Fibroblast of the aortic adventitia (primary cell): ENCODE measurements at regions not wholly inside any gene's neighbourhood (a gene's known extent, or its start where the extent isn't known, plus 50 kb on each side); places are given as distances from the start of the nearest gene placed in this dataset.

ENCODE experiments used
- DNase-seq: peaks from one replicate; pipeline ENCODE4 v3.0.0-alpha.2; 2010; ENCODE audit warnings: low read depth
- H3K4me3 ChIP-seq: 2 replicates; pipeline ENCODE4 v1.5.1; 2011; ENCODE audit warnings: low read depth, mild to moderate bottlenecking, control low read depth, low read length, moderate library complexity
- TF ChIP-seq, protein P1 (sequence below): IDR thresholded peaks from 2 replicates; pipeline ENCODE4 v1.5.1; 2011; ENCODE audit warnings: mild to moderate bottlenecking, low read length, control low read depth, inconsistent platforms; ENCODE audit not compliant: insufficient read depth

DNA sequence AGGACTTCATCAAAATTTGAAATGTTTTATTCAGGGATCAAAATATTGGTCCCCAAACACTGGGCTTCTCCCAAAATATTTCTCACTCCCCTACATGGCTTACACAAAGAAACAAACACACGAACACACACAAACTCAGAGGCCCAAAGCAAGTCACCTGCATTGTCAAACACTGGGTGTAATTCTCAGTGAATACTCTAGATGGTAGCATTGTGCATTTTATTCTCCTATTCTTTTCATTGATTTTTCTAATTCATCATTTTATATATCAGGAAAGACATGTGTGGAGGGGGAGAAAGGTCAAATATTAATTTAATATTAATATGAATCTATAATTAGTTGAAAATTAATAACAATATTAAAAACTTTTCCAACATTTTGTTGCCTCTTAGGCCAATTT lies 72.3 kb upstream of the TNMD start:
- no peak overlapping the region for H3K4me3 ChIP-seq
- DNase-seq: peak; percentile 19
- TF ChIP-seq, protein P1, sequence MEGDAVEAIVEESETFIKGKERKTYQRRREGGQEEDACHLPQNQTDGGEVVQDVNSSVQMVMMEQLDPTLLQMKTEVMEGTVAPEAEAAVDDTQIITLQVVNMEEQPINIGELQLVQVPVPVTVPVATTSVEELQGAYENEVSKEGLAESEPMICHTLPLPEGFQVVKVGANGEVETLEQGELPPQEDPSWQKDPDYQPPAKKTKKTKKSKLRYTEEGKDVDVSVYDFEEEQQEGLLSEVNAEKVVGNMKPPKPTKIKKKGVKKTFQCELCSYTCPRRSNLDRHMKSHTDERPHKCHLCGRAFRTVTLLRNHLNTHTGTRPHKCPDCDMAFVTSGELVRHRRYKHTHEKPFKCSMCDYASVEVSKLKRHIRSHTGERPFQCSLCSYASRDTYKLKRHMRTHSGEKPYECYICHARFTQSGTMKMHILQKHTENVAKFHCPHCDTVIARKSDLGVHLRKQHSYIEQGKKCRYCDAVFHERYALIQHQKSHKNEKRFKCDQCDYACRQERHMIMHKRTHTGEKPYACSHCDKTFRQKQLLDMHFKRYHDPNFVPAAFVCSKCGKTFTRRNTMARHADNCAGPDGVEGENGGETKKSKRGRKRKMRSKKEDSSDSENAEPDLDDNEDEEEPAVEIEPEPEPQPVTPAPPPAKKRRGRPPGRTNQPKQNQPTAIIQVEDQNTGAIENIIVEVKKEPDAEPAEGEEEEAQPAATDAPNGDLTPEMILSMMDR: peak; percentile 66

DNA sequence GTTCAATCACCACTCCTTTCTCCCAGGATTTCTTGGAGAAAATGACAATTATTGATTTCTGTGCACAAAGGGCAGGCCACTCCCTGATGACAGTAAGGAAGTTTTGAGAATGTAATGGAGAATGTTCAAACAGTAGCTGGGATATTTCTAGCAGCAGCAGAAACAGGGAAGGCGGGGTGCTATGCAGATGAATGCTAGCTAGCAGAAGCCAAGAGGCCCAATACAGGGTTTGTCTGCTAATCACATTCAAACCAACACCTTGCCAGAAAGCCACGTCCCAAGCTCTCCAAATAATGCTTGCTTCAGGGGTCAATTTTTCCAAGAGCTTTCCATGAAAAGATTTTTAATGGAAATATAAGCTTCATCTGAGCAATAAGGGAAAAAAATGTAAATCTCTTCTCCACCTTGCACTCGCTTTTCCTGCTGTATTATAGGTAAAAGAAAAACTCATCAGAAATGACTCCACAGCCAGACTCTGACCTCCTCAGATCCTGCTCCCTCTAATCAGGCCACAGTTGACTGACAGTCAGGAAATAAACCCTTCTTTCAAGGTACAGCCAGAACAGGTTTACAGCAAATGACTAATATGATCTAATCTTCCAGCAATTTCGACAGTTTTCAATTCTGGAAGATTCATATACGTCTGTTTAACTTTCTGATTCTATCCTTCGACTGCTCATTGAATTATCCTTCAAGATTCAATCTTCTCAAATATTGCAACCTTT lies 84.7 kb upstream of the PCDH19 start:
- DNase-seq: no peak
- TF ChIP-seq, protein P1: no peak

DNA sequence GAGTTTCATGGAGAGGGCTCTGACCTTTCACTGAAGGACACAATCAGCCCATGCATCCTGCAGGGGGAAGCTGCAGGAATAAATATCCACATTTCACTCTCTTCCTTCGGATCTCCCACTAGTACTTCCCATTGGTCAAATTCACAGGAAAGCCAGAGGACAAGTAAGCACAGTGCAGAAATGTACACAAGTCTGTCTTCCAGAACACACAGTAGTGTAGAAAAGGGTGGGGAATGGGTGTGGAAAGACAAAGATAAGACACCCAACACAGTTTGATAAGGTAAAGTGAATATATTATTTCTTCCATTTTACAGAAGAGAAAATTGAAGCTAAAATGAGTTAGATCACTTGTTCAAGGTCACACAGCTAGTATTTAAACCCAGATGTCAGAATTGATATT lies 81.1 kb upstream of the PCDH19 start:
- no peak for DNase-seq
- no peak overlapping the region for H3K4me3 ChIP-seq
- TF ChIP-seq, protein P1: no peak

More for the DNA sequence above, 84.7 kb upstream of the PCDH19 start:
- no peak overlapping the region for H3K4me3 ChIP-seq

DNA sequence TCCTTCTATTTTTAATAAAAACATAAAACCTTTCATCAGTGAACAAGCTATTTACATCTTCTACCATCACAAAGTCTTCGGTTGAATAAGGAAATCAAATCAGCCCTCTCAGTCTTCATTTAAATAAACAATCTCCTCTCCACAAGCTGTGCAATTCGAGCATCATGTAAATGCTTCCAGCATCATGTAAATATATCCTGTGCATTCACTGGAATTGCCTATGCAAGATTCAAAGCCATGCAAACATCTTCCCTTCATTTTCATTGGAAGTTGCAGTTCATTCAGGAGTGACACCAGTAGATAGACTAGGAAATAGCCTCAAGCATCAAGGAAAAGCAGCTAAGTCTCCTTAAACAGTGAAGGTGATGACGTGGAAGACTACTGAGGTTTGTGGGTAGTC lies 77.7 kb upstream of the PCDH19 start:
- DNase-seq: no peak
- TF ChIP-seq, protein P1: no peak
- no peak overlapping the region for H3K4me3 ChIP-seq

DNA sequence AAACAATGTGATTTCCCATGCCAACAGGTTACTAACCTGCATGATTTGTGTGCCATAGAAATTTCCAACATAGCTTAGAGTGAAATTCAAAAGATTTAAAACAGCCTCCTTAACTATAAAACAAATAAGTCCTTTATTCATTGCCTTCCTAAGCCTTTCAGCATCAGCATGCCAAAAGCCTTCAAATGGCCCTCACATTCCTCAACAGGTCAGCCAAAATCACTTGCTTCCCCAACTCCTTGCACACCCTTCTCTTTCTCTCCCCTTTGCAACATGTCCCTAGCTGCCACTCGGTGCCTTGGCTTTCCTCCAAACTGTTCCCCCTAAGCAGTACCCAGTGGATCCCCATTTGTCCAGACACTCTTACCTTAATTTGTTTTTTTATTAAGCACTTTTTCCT lies 74.9 kb upstream of the PCDH19 start:
- DNase-seq: no peak
- H3K4me3 ChIP-seq: no peak overlapping the region
- TF ChIP-seq, protein P1: no peak

DNA sequence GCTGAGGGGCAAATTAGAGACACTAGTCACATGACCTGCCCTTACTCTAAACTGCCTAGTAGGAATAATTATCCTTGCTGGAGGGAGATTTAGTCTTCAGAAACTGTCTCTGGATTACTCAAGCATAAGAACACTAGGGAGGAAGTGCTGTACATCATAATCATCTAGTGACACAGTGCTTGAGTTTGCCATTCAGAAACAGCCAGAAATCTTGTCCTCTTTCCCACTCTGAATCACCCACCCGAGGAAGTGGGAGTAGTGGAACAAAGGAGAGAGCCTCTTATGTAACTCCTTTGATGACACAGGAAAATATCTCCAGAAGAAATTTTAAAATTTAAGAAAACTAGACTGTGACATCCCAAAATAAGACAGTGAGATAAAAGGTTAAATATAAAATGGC lies 69.3 kb upstream of the PCDH19 start:
- no peak for DNase-seq
- no peak overlapping the region for H3K4me3 ChIP-seq
- TF ChIP-seq, protein P1: no peak

DNA sequence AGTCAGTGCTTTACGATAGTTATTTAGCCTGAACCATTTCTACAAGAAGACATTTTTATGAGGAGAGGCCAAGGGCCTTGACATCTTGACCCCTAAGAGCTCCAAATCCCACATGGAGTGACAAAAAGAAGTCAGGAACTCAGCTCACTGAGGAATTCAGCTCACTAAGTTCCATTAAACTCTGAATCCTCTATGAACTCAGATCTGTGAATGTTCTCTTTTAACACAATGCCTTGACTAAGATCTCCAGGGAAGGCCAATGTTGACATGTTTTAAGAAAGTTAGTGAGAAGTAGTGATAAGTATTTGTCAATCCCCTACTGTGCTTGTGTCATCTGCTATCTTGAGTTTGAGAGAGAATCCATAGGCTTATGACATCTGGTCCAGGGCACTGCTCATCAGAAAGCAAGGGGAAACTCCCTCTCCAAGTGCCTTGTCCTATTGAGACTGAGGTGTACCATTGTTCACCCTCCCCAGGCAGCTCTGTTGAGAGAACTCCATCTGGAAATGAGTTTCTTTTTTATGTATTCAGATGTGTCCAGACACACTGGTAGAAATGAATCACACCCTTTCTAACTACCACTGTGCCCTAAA lies 68.7 kb upstream of the PCDH19 start:
- no peak for DNase-seq
- TF ChIP-seq, protein P1: no peak
- no peak overlapping the region for H3K4me3 ChIP-seq
